ENCODE measurements at regions not wholly inside any gene's neighbourhood (a gene's known extent, or its start where the extent isn't known, plus 50 kb on each side); places are given as distances from the start of the nearest gene placed in this dataset.

- no peaks in the 10 kb centered on the region for H3K27me3 ChIP-seq
- intact Hi-C loops (cut with DNase I), result no loop called here
- no peak for DNase-seq (ENCODE audit: extremely low spot score in 2 of 2)
- no peaks in the 10 kb centered on the region for H3K4me1 ChIP-seq
- H3K36me3 ChIP-seq, result no peaks in the 10 kb centered on the region
- no peak overlapping the region for H3K4me3 ChIP-seq
- H3K9me3 ChIP-seq, result no peaks in the 10 kb centered on the region
- H3K27ac ChIP-seq, result no peak overlapping the region
- TF ChIP-seq POLR2AphosphoS5 (IDR thresholded peaks at IDR 0.05; ENCODE audit: insufficient read depth in 1 of 2, low read depth in 1 of 2) (no peak), POLR2A (IDR thresholded peaks at IDR 0.05) (no peak), CTCF (IDR thresholded peaks at IDR 0.05) (no peak)
These were observed 622.4 kb upstream of the PCDH10 start for GRCh38 chr4:132526652-132527051.

GRCh38 chr4:132527817-132528216 is 621.3 kb upstream of the PCDH10 start:
- Histone ChIP-seq H3K9me3 (no peaks in the 10 kb centered on the region), H3K27ac (no peak overlapping the region), H3K4me1 (no peaks in the 10 kb centered on the region), H3K36me3 (no peaks in the 10 kb centered on the region), H3K27me3 (no peaks in the 10 kb centered on the region), H3K4me3 (no peak overlapping the region)
- TF ChIP-seq CTCF (IDR thresholded peaks at IDR 0.05) (no peak), POLR2AphosphoS5 (IDR thresholded peaks at IDR 0.05; ENCODE audit: insufficient read depth in 1 of 2, low read depth in 1 of 2) (no peak), POLR2A (IDR thresholded peaks at IDR 0.05) (no peak)
- intact Hi-C loops (cut with DNase I), result no loop called here
- no peak for DNase-seq (ENCODE audit: extremely low spot score in 2 of 2)

- no peak for DNase-seq (ENCODE audit: extremely low spot score in 2 of 2)
- no peak for TF ChIP-seq POLR2A (IDR thresholded peaks at IDR 0.05)
- no peak for TF ChIP-seq CTCF (IDR thresholded peaks at IDR 0.05)
- H3K27me3 ChIP-seq, result no peaks in the 10 kb centered on the region
- H3K36me3 ChIP-seq, result no peaks in the 10 kb centered on the region
- no peaks in the 10 kb centered on the region for H3K4me1 ChIP-seq
- H3K27ac ChIP-seq, result no peak overlapping the region
- no peaks in the 10 kb centered on the region for H3K9me3 ChIP-seq
- no peak overlapping the region for H3K4me3 ChIP-seq
- intact Hi-C loops (cut with DNase I), result no loop called here
These were observed 618.2 kb upstream of the PCDH10 start for GRCh38 chr4:132530861-132531260.

GRCh38 chr4:132540268-132540667 is 608.8 kb upstream of the PCDH10 start:
- H3K27ac ChIP-seq, result no peak overlapping the region
- H3K36me3 ChIP-seq, result no peaks in the 10 kb centered on the region
- H3K27me3 ChIP-seq, result no peaks in the 10 kb centered on the region
- DNase-seq (ENCODE audit: extremely low spot score in 2 of 2), result no peak
- no peak overlapping the region for H3K4me3 ChIP-seq
- no peak for TF ChIP-seq CTCF (IDR thresholded peaks at IDR 0.05)
- TF ChIP-seq POLR2A (IDR thresholded peaks at IDR 0.05), result no peak
- no peak for TF ChIP-seq POLR2AphosphoS5 (IDR thresholded peaks at IDR 0.05; ENCODE audit: insufficient read depth in 1 of 2, low read depth in 1 of 2)
- no peaks in the 10 kb centered on the region for H3K9me3 ChIP-seq
- intact Hi-C loops (cut with DNase I), result no loop called here
- H3K4me1 ChIP-seq, result no peaks in the 10 kb centered on the region

GRCh38 chr4:132540797-132541196 is 608.3 kb upstream of the PCDH10 start:
- Histone ChIP-seq H3K36me3 (no peaks in the 10 kb centered on the region), H3K27ac (no peak overlapping the region), H3K27me3 (no peaks in the 10 kb centered on the region), H3K4me1 (no peaks in the 10 kb centered on the region), H3K9me3 (no peaks in the 10 kb centered on the region), H3K4me3 (no peak overlapping the region)
- TF ChIP-seq POLR2AphosphoS5 (IDR thresholded peaks at IDR 0.05; ENCODE audit: insufficient read depth in 1 of 2, low read depth in 1 of 2), result no peak
- TF ChIP-seq POLR2A (IDR thresholded peaks at IDR 0.05), result no peak
- TF ChIP-seq CTCF (IDR thresholded peaks at IDR 0.05), result no peak
- intact Hi-C loops (cut with DNase I), result no loop called here
- DNase-seq (ENCODE audit: extremely low spot score in 2 of 2), result no peak
